ENCODE measurements at regions not wholly inside any gene's neighbourhood (a gene's known extent, or its start where the extent isn't known, plus 50 kb on each side); places are given as distances from the start of the nearest gene placed in this dataset.
A peak's percentile ranks its signal among the peaks of the same experiment; 100 is the strongest.

DNA sequence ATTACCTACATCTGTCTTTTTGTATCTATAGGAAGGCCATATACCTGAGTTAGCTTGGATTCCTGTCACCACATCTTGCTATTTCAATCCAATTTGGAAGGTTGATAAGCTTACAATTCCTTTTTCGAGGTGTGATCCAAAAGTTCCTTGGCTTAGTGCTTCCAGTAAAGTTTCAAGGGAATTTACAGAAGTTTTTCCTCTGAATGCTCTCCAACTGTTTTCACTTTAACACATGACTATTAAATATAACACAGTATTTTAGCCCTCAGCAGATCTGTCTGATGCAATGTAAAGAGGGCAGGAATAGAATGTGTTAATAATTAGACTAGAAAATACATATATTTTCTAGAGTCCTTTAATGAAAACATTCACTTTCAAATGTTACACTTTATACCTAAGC lies 171.4 kb downstream of the DKK1 start:
- Histone ChIP-seq H3K9me3 (no peaks in the 10 kb centered on the region), H3K27ac (no peak overlapping the region), H3K27me3 (no peaks in the 10 kb centered on the region), H3K4me1 (peaks cover 0 to 9% (median 0%) of the 10 kb centered on the region in 4 donors), H3K4me3 (no peak overlapping the region), H3K36me3 (no peaks in the 10 kb centered on the region)
- WGBS, 2 donors, result 53 to 65% methylated on average over 1 of the region's 1 CpG
- TF ChIP-seq POLR2A (IDR thresholded peaks at IDR 0.05), result no peak
- no peak for TF ChIP-seq EP300 (IDR thresholded peaks at IDR 0.05)
- TF ChIP-seq, protein P1, sequence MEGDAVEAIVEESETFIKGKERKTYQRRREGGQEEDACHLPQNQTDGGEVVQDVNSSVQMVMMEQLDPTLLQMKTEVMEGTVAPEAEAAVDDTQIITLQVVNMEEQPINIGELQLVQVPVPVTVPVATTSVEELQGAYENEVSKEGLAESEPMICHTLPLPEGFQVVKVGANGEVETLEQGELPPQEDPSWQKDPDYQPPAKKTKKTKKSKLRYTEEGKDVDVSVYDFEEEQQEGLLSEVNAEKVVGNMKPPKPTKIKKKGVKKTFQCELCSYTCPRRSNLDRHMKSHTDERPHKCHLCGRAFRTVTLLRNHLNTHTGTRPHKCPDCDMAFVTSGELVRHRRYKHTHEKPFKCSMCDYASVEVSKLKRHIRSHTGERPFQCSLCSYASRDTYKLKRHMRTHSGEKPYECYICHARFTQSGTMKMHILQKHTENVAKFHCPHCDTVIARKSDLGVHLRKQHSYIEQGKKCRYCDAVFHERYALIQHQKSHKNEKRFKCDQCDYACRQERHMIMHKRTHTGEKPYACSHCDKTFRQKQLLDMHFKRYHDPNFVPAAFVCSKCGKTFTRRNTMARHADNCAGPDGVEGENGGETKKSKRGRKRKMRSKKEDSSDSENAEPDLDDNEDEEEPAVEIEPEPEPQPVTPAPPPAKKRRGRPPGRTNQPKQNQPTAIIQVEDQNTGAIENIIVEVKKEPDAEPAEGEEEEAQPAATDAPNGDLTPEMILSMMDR (IDR thresholded peaks at IDR 0.05), result no peak
- DNase-seq (ENCODE audit: low spot score in 2 of 2), result no peak

GRCh38 chr10:52486840-52487611 lies 172.9 kb downstream of the DKK1 start:
- Histone ChIP-seq H3K27ac (no peak overlapping the region), H3K9me3 (no peaks in the 10 kb centered on the region), H3K27me3 (no peaks in the 10 kb centered on the region), H3K4me3 (no peak overlapping the region), H3K36me3 (no peaks in the 10 kb centered on the region), H3K4me1 (peaks cover 0 to 9% (median 0%) of the 10 kb centered on the region in 4 donors)
- DNase-seq (ENCODE audit: low spot score in 2 of 2), result no peak
- TF ChIP-seq POLR2A (IDR thresholded peaks at IDR 0.05), result no peak
- no peak for TF ChIP-seq EP300 (IDR thresholded peaks at IDR 0.05)
- TF ChIP-seq, protein P1 (IDR thresholded peaks at IDR 0.05), result no peak
- 88 to 95% methylated on average over 1 of the region's 1 CpG for WGBS, 2 donors

- H3K4me1 ChIP-seq, result peaks cover 0 to 9% (median 0%) of the 10 kb centered on the region in 4 donors
- TF ChIP-seq, protein P1 (IDR thresholded peaks at IDR 0.05), result peak; percentile 8 to 59 (median 51)
- TF ChIP-seq POLR2A (IDR thresholded peaks at IDR 0.05) (no peak), EP300 (IDR thresholded peaks at IDR 0.05) (no peak)
- WGBS, 2 donors, result 49 to 50% methylated on average over 3 of the region's 3 CpGs
- H3K27me3 ChIP-seq, result no peaks in the 10 kb centered on the region
- DNase-seq (ENCODE audit: low spot score in 2 of 2), result peak in 1 of 2 donors; percentile 34
- no peak overlapping the region for H3K27ac ChIP-seq
- H3K9me3 ChIP-seq, result no peaks in the 10 kb centered on the region
- H3K4me3 ChIP-seq, result no peak overlapping the region
- H3K36me3 ChIP-seq, result no peaks in the 10 kb centered on the region
These were observed 174.8 kb downstream of the DKK1 start for GRCh38 chr10:52488606-52489485.

- no peak for DNase-seq (ENCODE audit: low spot score in 2 of 2)
- Histone ChIP-seq H3K27me3 (no peaks in the 10 kb centered on the region), H3K27ac (no peak overlapping the region), H3K36me3 (no peaks in the 10 kb centered on the region), H3K4me3 (no peak overlapping the region), H3K9me3 (no peaks in the 10 kb centered on the region), H3K4me1 (no peaks in the 10 kb centered on the region)
- TF ChIP-seq EP300 (IDR thresholded peaks at IDR 0.05), result no peak
- TF ChIP-seq, protein P1 (IDR thresholded peaks at IDR 0.05), result no peak
- no peak for TF ChIP-seq POLR2A (IDR thresholded peaks at IDR 0.05)
- WGBS, 2 donors, result 76 to 79% methylated on average over 6 of the region's 6 CpGs
These were observed 177.3 kb downstream of the DKK1 start for GRCh38 chr10:52491246-52491995.
